GM18867 (cell line): ENCODE measurements at regions not wholly inside any gene's neighbourhood (a gene's known extent, or its start where the extent isn't known, plus 50 kb on each side); places are given as distances from the start of the nearest gene placed in this dataset.

Experiments used
- ATAC-seq: cut with Tn5 transposase; IDR thresholded peaks from one replicate; pipeline ENCODE4 v1.9.1; 2021; ENCODE audit warnings: mild to moderate bottlenecking, moderate library complexity; ENCODE audit not compliant: unreplicated experiment

- no peak for ATAC-seq
Measured at GRCh38 chr1:187871177-187871845, 1042.6 kb downstream of the PLA2G4A start.

- ATAC-seq: no peak
Measured at GRCh38 chr1:187872550-187872949, 1043.8 kb downstream of the PLA2G4A start.

GRCh38 chr1:187873126-187873525 lies 1044.4 kb downstream of the PLA2G4A start:
- no peak for ATAC-seq

DNA sequence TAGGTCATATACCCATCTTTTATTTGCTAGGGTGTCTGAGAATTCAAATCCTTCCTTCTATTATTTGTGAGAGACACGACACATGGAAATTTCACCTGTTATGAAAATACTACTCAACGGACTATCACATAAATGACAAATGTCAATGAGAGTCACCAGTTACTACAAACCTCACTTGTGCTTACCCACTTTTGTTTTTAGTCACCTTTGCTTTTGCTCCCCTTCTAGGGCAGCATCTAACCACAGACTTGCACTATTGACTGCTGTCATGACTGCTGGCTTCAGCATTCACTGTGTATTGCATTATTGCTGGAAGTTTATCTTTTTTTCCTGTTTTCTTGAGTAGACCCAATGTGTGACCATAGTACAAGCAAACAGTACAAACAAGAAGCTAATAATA lies 1048.0 kb downstream of the PLA2G4A start:
- ATAC-seq: no peak

GRCh38 chr1:187877220-187877619 lies 1048.5 kb downstream of the PLA2G4A start:
- ATAC-seq: no peak

GRCh38 chr1:187878883-187879282 lies 1050.1 kb downstream of the PLA2G4A start:
- no peak for ATAC-seq

GRCh38 chr1:187883356-187883755 lies 1054.6 kb downstream of the PLA2G4A start:
- no peak for ATAC-seq

GRCh38 chr1:187891993-187892682 lies 1063.4 kb downstream of the PLA2G4A start:
- ATAC-seq: no peak

GRCh38 chr1:187892683-187893039 lies 1063.9 kb downstream of the PLA2G4A start:
- no peak for ATAC-seq

DNA sequence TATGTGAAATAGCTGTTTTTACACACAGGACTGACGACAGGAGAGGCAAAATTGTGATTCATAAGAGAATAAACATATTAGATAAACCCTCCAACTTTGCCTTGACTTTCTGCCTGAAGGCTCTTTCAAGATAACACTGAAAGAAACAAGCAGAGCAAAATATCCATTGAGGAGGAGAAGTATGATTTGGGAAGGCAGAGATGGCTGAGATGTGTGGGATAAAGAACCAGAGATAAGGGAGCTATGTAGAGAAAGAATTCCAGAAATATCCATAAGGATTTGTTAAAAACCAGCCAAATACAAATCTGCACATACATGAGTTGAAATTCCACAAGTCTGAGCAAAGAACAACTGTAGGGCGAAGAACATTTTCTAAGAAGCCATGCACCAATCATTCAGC lies 1064.7 kb downstream of the PLA2G4A start:
- no peak for ATAC-seq

GRCh38 chr1:187894349-187894748 lies 1065.6 kb downstream of the PLA2G4A start:
- no peak for ATAC-seq

- no peak for ATAC-seq
Measured at GRCh38 chr1:187903223-187903622, 1074.5 kb downstream of the PLA2G4A start.

DNA sequence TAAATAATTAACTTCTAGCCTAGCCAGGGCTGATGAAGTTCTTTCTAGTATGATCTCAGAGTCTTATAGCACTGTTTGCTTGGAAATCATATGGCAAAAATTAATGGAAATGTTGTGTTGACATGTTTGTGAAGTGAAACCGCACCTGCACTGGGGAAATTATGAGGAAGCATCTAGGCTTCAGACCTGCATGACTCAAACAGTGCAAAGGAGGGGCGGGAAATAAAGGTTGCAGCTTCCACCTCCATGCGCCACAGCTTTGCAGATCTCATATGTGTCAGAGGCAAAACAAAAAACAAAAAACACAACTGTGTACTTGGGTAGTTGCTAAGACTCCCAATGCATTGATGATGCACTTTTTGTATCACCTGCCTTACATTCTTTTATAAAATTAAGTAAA lies 1080.6 kb downstream of the PLA2G4A start:
- ATAC-seq: no peak

DNA sequence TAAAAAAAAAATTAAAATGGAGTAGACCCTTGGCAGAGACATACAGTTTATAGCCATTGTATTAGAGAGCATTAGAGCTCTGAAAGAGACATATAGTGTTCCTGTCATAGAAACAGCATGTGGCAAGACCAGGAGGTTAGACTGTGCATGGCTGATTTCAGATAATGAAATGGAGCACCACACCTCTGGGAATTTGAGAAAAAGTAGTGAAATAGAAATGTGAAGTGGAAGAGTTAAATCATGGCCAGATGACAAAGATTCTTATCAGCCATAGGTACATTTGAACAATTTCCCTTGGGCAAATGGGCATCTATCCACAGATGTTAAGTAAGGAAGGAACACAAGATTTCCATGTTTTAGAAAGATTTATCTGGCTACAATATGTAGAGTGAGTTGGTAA lies 1083.1 kb downstream of the PLA2G4A start:
- ATAC-seq: no peak

GRCh38 chr1:187920976-187921375 lies 1092.2 kb downstream of the PLA2G4A start:
- ATAC-seq: no peak

- no peak for ATAC-seq
Measured at GRCh38 chr1:187921426-187921825, 1092.7 kb downstream of the PLA2G4A start.

- ATAC-seq: no peak
Measured at GRCh38 chr1:187922255-187922654, 1093.5 kb downstream of the PLA2G4A start.

DNA sequence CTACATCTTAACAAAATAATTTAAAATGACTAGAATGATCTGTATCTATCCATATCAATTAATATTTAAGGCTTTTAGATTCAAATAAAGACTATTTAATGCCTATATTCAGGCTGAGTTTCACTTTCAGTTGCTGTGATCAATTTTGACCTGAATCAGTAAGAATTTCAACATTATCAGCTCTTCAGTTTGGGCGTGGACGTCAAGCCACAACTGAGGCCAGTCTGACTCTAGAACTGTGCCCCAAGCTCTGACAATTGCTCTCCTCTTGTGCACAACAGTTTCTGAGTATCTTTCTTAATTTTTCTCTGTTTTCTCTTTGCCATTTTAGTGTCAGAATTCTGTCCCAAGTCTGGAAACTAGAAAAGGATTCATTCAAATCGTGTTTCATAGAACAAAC lies 1095.5 kb downstream of the PLA2G4A start:
- ATAC-seq: no peak

GRCh38 chr1:187928288-187928687 lies 1099.5 kb downstream of the PLA2G4A start:
- peak; percentile 75 for ATAC-seq

DNA sequence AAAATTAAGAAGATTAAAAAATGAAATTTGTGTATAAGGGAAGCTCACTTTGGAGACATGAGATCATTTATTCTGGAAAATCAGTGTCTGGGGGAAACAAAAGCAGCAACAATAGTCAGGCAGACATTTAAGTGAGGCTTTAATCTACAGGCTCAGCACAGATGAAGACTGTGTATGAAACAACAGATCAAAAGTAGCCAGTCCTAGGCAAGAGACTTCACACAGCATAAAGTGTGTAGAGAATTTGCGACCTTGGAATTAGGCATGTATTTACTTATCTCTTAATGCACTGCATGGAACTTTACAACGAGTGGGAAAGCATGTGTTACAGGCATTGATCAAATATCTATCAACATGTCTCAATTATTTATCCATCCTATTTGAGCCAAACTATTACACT lies 1099.9 kb downstream of the PLA2G4A start:
- ATAC-seq: no peak

GRCh38 chr1:187931776-187932175 lies 1103.0 kb downstream of the PLA2G4A start:
- no peak for ATAC-seq

DNA sequence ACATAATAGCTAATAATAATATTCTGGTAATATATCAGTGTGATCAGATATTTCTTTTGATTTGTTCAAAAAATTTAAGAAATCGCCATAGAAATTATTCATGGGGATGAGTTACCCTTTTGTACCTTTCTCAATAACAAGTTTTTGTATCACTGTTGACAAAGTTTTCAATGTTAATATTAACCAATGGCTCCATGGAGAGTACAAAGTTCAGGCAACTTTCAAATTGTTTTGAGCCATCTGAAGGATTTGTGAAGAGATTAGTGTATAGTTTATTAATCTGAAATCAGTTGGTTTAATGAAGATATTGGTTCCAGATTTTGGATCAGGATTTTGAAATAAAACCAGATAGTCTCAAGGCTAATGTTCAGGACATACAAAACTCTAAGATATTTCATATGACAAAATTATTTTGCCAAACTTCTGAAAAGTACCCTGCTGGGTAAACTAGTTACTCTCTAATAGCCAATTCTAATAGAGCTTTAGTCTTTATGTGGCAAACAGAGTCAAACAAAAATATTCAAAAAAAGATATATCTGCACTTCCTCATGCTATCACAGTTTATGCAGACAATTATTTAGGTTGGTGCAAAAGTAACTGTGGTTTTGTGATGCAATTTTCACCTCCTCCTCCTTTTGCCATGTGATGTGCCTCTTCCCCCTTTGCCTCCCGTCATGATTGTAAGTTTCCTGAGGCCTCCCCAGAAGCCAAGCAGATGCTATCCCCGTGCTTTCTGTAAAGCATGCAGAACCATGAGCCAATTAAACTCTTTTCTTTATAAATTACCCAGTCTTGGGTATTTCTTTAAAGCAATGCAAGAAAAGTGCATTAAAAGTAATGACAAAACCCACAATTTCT lies 1105.0 kb downstream of the PLA2G4A start:
- no peak for ATAC-seq
